AG10803 (cell line): ENCODE measurements at regions not wholly inside any gene's neighbourhood (a gene's known extent, or its start where the extent isn't known, plus 50 kb on each side); places are given as distances from the start of the nearest gene placed in this dataset.

ENCODE experiments used
- DNase-seq: peaks from one replicate; pipeline ENCODE4 v3.0.0; 2010; ENCODE audit warnings: low read depth
- H3K4me3 ChIP-seq: 2 replicates; pipeline ENCODE4 v1.5.1; 2011; ENCODE audit warnings: mild to moderate bottlenecking, low read length, control low read depth
- CTCF ChIP-seq: conservative IDR thresholded peaks from 2 replicates; pipeline ENCODE4 v1.5.1; 2011; ENCODE audit warnings: mild to moderate bottlenecking, low read length, control low read depth, inconsistent platforms

GRCh38 chr10:131691481-131692090, 209.2 kb upstream of the PPP2R2D start:
- TF ChIP-seq CTCF = no peak
- H3K4me3 ChIP-seq = no peak overlapping the region
- DNase-seq = no peak

DNA sequence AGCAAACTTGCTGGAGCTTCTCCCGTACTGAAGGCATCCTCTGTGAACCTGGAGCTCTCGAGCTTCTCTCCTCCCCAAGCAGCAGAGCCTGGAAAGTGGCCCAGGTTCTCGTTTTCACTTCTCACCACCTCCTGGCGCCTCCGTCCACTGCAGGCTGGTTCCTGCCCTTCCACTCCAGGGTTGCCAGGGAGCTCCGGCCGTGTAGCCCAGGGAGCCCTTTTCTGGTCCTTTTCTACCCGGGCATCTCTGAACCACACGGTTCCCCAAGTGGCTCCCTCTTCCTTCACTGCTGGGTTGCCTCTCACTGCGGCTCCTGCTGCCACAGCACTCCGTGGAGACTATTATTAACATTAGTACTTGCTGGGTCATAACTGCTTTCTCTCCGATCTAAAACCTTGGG, 208.6 kb upstream of the PPP2R2D start:
- no peak for DNase-seq
- no peak overlapping the region for H3K4me3 ChIP-seq
- no peak for TF ChIP-seq CTCF

DNA sequence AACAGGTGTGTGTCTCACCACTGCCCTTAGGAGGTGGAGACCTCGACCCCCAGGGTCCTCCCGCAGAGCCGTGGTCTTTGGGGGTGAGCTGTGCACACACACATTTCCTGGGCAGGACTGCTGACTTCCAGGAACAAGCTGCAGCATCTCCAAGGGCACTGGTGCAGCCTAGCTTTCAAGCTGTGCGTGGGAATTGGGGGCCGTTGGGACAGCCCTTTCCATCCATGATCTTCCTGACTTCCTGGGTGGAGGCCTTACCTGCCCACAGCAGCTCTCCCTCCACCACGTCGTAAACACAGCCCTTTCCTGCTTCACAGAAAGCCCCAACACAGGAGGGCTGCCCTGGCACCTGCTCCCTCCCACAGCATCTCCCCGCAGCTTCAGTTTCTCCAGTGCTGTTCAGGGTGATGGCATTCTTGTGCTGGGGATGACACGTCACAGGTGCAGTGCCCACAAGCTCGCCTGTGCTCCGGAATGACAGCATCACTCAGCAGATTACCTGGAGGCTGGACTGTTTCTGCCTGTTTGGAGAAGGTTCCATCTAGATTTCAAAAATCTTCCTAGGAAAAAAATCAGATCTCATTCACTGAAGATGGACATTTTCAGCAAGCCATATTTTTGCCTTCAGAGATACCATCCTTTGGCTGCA, 208.0 kb upstream of the PPP2R2D start:
- DNase-seq = no peak
- TF ChIP-seq CTCF = no peak

DNA sequence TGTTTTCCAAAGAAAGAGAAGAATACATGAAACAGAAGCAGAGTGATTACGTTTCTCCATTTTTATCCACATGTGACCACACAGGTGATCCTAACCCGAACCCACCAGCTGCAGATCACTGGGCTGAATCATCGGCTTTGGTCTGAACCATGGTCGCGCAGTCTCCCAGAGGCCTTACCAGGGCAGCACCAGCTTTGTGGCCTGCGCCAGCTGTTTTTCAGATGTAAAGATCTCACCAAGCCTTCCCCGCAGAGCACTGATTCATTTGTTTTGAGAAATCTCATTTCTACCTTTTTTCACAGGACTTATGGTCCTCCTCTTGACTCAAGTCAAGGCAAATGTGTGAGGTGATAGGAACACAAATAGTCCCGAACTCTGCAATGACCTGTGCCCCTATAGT, 207.0 kb upstream of the PPP2R2D start:
- H3K4me3 ChIP-seq = no peak overlapping the region
- no peak for TF ChIP-seq CTCF
- no peak for DNase-seq

More for the DNA sequence above, 208.0 kb upstream of the PPP2R2D start:
- H3K4me3 ChIP-seq = no peak overlapping the region

DNA sequence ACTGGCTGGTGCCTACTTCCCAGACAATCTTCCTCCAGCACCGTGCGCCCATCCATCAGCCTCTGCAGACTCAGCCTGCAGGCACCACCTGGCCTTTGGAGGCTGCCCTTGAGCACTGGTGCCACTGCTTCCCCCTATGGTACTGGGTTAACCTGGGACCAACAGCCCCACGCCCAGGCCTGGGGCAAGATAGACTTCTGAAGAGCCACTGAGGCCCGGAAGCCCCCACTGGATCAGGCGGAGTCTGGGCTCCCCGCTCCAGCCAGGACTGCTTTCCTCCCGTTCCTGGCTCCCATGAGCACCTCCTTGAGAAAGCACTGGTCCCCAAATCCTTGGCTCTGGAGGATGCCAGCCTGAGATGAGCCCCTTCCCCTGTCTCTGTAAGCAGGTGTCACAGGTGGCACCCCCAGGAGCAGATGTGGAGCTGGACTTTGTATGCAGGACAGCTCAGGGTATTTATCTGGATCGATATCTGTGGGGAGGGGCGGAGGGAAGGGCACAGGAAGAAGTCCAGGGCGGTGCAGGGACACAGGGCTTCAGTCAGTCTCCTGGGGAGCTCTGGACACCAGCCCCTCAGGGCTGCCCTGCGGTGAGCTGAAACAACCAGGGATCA, 206.5 kb upstream of the PPP2R2D start:
- no peak overlapping the region for H3K4me3 ChIP-seq
- TF ChIP-seq CTCF = no peak
- DNase-seq = no peak

DNA sequence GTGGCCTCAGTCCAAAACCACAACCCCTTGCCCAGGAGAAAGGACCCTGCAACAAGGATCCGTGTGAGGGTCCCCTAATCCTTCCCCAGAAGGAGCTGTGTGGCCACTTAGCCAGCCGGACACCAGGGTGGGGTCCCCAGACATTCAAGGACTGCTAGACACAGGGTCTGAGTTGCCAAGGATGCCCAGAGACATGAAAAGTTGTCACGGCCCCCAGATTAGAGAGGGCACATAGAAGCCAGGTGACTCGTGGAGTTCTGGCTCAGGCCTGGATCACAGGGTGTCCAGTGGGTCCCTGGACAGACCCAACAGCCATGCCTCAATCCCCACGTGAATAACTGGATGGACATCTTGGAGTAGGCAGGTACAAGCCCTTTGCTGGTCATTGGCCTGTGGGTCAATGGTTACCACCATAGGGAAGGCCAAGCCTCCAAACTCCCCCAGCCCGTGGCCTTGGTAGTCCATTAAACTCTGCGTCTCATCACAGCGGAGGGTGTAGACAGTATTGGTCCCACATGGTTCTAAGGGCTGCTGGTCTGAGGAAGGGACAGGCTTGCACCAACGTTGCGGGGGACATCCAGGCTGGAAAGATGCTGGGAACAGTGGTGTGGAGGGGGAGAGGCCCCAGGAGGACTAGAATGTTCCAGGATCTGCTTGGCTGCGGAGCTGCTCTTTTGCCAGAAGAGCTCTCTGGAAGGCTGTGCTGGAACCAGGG, 205.9 kb upstream of the PPP2R2D start:
- no peak for TF ChIP-seq CTCF
- no peak overlapping the region for H3K4me3 ChIP-seq
- no peak for DNase-seq
